ENCODE measurements at regions not wholly inside any gene's neighbourhood (a gene's known extent, or its start where the extent isn't known, plus 50 kb on each side); places are given as distances from the start of the nearest gene placed in this dataset.
"Not testable (repeated sequence)": the region's sequence is repeated elsewhere in the genome, so short reads cannot be mapped to it uniquely, and the experiment has no call there.

DNA sequence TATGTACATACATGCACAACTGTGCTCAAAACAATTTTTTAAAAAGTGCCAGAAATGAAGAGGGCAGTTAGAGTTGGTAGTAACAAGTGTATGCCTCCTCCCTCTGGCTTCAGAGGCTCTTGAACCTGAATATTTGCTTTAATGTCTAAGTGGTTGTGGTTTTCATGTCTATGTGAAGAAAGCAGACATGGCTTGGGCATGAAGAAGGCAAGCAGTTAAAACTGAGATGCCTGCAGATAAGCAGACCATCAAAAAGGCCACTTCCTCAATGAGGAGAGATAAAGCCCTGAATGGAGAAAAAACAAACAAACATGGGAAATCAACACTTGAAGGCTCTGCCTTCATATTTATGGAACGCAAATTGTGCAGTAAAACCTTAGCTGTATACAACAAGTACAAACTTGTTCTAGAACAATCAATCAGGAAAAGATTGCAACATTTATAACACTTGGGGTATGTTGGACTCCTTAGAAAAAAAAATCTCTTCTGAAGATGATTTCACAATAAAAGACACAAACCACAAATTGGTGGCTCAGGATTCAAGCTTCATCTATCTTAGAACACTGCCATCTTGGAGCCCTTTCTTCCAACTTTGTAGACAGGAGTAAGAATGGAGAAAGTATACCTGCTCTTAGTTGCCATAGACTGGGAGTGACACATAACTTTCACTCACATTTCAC lies 52.7 kb upstream of the PLA2G4A start:
- H3K4me3 ChIP-seq (ENCODE audit: low read length): no peak overlapping the region
- DNase-seq (ENCODE audit: low read depth, low spot score): peak; percentile 60

DNA sequence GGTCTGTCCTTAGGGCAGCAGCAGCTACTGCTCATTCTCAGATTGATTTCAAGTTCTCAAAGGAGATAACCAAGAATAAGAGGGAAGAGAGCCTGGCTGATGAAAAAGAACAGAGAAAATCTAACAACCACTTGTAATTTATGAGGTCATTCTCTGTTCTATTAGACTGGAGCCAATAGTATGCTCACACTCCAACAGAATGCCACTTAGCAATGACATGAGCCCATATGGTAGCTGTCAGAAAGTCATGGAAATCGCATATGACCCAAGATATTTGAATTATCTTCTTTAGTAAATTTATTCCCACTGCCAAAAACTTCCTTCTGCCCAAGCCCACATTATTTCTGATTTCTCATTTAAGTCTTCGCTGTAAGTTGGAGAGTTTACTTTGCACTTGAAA lies 53.7 kb upstream of the PLA2G4A start:
- H3K4me3 ChIP-seq (ENCODE audit: low read length): no peak overlapping the region
- DNase-seq (ENCODE audit: low read depth, low spot score): no peak

DNA sequence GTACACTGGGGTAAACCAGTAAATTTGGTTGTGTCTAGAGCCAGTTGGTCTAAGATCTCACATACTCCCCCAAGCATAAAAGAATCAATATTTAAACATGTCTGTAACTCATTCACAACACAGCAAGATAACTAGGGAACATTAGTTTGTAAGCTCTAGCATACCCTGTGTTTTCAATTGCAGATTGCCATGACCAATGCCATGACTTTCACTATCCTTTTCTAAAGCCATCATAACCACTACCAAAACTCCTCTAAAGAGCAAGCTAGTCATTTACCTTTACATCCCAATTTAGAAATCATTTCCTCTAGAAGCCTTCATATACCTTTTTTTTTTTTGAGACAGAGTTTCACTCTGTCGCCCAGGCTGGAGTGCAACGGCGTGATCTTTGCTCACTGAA lies 56.5 kb upstream of the PLA2G4A start:
- no peak for DNase-seq (ENCODE audit: low read depth, low spot score)
- no peak overlapping the region for H3K4me3 ChIP-seq (ENCODE audit: low read length)

DNA sequence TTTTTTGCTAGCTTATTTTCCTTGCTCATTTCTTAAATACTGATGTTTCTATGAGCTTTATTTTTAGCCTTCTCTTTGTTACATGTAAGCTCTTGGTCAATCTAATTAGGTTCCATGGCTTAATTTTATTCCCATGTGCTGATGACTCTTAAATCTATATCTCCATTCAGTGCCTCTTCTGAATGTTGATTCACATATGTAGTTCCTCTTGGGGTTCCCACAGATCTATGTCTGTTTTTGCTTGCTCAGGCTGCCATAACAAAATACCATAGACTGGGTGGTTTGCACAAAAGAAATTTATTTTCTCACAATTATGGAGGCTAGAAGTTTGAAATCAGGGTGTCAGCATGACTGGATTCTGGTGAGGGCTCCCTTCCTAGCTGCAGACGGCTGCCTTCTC lies 58.3 kb upstream of the PLA2G4A start:
- no peak overlapping the region for H3K4me3 ChIP-seq (ENCODE audit: low read length)

DNA sequence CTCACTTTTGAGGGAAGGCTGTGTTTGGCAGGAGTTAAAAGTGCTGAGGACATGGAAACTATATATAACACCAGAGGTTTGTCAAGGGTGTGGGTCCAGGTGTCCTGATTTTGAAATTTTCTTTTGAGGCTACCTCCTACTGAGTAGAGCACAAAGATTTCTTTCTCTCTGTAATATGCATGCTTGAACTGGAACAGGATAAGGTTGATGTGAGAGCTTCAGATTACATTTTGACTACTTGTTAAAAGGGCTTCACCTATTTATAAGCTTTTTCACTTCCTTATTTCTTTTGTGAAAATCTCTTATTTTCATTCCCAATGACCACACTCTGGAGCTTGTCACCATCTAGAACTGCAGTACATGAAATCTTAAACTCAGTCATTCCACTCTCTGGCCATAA lies 59.8 kb upstream of the PLA2G4A start:
- no peak overlapping the region for H3K4me3 ChIP-seq (ENCODE audit: low read length)
- DNase-seq (ENCODE audit: low read depth, low spot score): no peak

More for the DNA sequence above, 58.3 kb upstream of the PLA2G4A start:
- DNase-seq (ENCODE audit: low read depth, low spot score): no peak

DNA sequence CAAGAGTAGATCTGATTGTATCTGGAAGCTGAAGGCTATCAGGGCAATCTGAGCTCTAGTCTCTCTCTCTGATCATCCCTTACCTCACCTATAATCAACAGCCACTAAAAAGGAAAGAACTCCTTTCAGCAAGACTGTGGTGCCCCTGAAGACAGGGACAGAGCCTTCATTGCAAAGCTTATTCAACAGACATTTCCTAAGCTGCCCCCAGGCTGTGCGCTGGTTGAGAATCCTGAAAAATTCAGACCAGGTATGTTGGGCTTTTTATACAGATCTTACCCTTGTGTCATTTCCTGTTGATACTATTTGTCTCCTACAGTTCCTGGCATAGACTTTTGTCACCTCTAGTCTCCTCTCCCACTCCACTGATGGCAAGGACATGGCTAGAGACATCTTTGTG lies 63.3 kb upstream of the PLA2G4A start:
- no peak for DNase-seq (ENCODE audit: low read depth, low spot score)
- H3K4me3 ChIP-seq (ENCODE audit: low read length): no peak overlapping the region

DNA sequence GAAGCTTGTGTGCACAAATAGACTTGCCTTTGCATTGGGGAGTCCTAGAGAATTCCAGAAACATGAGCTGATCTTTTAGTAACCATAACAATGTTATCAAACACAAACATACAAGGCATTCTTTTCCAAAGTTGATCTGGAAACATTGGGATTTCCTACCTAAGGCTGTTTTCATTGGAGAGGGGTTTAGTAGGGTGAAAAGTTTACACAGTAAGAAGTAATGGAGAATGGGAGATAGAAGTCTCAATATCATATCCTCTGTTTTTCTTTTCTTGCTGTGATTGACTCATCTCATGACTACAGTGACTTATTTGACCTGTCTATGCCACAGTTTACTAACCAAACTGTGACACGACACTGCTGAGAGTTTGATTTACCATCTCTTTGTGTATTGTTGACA lies 65.6 kb upstream of the PLA2G4A start:
- H3K4me3 ChIP-seq (ENCODE audit: low read length): no peak overlapping the region
- no peak for DNase-seq (ENCODE audit: low read depth, low spot score)

DNA sequence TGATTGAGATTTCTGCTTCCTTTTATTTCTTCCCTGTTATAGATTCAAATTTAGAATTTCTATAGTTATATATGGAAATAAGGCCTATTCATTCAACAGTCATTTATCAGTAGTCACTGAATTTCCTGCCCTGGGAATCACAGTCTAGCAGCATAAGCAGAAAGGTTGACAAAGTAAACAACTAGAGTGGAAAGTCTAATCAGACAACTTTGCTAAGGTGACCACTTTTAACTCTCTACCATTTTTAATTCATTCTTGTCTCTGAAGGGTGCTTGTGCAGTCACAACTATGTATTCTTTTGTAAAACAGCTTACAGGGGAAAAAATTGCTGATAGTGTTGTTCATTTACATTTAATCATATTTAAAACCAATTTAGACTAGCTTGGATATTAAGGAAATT lies 66.1 kb upstream of the PLA2G4A start:
- DNase-seq (ENCODE audit: low read depth, low spot score): no peak
- no peak overlapping the region for H3K4me3 ChIP-seq (ENCODE audit: low read length)

DNA sequence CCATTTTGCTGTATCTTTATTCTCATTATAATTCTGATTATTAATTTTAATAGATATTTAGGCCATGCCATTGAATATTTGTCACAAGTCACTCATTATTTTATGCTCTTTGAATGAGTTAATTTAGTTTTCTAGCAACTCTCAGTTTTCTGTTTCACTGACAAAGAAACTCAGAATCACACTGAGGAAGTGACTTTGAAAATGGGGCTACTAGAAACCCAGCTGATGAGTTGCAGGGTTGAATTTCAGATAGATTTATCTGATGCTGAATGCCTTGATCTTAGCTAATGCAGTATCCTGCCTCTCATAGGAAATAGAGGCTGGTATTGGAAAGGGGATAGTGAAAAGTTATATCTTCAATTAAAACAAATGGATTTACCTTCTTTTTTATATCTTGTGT lies 67.4 kb upstream of the PLA2G4A start:
- DNase-seq (ENCODE audit: low read depth, low spot score): peak; percentile 29
- no peak overlapping the region for H3K4me3 ChIP-seq (ENCODE audit: low read length)

DNA sequence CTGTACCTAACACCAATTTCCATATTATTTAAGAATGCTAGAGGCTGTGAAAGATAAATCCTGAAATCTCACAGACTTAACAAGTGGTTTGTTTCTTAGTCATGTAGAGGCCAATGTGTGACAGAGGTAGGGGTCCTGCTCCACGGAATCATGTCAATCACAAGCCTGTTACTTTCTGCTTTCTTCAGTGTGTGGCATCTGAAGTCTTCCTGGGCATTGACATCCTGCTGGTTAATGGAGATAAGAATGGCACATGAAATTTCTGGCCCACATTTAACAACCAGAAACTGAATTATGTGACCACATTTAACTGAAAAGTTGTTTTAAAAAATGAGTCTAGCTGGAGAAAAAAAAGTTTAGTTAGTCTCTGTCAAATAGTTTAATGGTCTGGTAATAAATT lies 68.3 kb upstream of the PLA2G4A start:
- H3K4me3 ChIP-seq (ENCODE audit: low read length): no peak overlapping the region
- DNase-seq (ENCODE audit: low read depth, low spot score): peak; percentile 72

DNA sequence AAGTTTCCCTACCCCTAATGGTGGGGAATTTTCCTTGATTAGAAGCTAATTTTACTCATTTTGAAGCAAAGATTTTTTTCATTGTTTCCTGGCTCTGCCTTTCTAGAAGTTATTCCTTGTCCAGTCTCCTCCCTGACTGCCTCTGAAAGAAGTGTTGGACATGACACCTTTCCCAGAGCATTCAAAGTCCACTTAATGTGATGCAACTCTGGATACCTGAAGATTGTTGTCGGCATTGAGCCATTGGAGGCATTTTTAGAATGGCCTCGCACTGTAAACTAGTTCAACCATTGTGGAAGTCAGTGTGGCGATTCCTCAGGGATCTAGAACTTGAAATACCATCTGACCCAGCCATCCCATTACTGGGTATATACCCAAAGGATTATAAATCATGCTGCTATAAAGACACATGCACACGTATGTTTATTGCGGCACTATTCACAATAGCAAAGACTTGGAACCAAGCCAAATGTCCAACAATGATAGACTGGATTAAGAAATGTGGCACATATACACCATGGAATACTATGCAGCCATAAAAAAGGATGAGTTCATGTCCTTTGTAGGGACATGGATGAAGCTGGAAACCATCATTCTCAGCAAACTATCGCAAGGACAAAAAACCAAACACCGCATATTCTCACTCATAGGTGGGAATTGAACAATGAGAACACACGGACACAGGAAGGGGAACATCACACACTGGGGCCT lies 69.7 kb upstream of the PLA2G4A start:
- not testable (repeated sequence) for DNase-seq (ENCODE audit: low read depth, low spot score); H3K4me3 ChIP-seq (ENCODE audit: low read length)

DNA sequence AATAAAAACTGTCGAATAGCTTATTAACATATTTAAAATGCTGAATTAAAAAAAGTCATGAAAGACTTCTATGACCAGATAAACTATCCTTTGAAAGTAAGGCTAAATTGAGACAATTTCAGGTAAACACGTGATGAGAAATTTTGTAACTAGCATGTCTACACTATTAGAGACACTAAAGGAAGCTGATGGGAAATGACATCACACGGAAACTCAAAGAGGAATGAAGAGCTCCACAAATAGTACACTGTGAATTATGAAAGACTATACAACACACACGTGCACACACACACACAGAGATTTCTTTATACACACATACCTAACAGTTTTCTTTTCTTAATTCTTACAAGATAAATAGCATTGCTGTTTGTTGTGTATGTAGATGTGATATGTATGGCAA lies 70.9 kb upstream of the PLA2G4A start:
- DNase-seq (ENCODE audit: low read depth, low spot score): no peak
- H3K4me3 ChIP-seq (ENCODE audit: low read length): no peak overlapping the region

DNA sequence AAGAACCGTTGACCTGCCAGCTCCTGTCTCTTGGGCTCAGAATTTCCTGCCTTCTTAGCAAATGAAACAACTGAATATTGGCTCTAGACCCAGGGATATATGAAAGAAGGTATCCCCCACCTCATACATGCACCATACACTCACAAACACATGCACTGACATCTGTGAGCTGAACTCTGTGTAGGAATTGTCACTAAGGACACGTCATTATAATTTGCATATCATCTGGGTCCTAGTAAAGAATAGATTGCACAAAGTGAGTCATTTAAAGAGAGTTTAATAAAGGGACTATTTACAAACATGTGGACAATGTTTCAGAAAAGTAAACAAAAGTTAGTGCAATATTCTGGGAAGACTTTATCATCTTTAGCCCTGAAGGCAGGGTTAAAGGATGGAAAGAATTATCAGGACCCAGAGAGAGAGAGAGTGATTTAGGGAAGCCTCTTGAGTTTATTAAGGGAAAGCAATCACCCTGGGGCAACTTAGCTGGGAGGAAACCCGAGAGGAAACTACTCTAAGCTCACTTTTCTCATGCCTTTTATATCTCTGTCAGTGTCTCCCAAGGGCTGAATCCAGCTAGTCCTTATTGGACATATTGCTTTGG lies 74.1 kb upstream of the PLA2G4A start:
- H3K4me3 ChIP-seq (ENCODE audit: low read length): no peak overlapping the region
- no peak for DNase-seq (ENCODE audit: low read depth, low spot score)

DNA sequence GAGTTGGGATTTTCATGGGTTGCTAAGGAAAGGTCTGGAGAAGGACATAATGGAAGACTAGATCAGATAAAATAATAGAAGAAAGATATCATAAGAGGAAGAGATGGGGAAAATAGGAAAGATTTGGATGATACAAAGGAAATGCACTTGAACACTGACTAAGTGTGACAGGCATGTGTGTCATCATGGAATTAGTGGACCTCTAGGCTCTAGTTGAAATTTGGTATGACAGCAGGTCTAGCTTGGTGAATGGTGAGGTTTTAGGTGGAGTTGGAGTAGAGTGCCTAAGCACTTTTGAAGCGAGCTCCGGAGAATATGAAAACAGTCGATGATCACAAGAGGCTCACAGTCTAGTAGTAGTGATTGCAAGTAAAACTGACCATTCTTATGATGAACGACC lies 73.0 kb upstream of the PTGS2 start:
- no peak overlapping the region for H3K4me3 ChIP-seq (ENCODE audit: low read length)
- DNase-seq (ENCODE audit: low read depth, low spot score): no peak

DNA sequence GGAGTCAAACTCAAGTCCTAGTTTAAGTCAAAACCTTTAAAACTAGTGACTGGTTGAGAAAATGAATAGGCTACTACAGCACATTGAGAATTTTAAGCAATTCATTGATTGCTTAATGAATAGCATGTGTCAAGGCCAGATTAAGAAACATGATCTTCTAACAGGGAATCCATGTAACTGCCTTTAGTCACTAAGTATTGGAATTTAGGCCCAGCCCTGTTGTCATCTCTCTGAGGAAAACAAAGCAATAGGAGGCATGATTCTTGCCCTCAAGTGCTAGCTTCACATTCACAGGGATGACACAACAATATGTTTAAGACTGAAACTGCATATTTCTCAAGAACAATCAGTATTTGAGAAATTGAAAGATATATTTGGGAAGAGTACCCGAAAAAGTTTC lies 70.0 kb upstream of the PTGS2 start:
- DNase-seq (ENCODE audit: low read depth, low spot score): no peak

DNA sequence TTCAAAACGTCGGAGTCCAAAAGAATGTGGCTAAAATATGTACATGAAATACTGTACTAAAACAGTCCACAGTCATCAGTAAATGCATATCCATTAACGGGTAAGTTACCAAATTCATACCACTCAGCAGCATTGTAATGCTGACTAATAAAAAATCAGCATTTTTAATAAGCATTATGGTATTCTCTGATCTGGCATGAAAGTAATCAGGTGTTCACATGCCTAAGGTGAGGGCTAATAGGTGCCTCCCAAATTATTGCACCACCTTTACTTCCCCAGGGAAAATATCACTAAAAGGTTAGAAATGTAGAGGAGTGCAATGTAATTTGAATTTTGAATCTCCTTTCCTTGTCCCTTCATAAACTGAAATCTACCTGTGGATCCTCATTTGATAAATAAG lies 69.6 kb upstream of the PTGS2 start:
- H3K4me3 ChIP-seq (ENCODE audit: low read length): no peak overlapping the region
- no peak for DNase-seq (ENCODE audit: low read depth, low spot score)

More for the DNA sequence above, 70.0 kb upstream of the PTGS2 start:
- no peak overlapping the region for H3K4me3 ChIP-seq (ENCODE audit: low read length)

DNA sequence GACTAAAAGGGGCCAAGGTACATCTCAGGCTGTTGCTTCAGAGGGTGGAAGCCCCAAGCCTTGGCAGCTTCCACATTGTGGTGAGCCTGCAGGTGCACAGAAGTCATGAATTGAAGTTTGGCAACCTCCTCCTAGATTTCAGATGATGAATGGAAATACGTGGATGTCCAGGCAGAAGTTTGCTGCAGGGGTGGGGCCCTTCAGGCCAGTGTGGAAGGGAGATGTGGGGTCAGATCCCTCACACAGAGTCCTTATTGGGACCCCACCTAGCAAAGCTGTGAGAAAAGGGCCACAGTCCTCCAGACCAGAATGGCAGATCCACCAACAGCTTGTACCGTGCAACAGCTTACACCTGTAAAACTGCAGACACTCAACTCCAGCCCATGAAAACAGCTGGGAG lies 67.4 kb upstream of the PTGS2 start:
- no peak overlapping the region for H3K4me3 ChIP-seq (ENCODE audit: low read length)
- no peak for DNase-seq (ENCODE audit: low read depth, low spot score)

DNA sequence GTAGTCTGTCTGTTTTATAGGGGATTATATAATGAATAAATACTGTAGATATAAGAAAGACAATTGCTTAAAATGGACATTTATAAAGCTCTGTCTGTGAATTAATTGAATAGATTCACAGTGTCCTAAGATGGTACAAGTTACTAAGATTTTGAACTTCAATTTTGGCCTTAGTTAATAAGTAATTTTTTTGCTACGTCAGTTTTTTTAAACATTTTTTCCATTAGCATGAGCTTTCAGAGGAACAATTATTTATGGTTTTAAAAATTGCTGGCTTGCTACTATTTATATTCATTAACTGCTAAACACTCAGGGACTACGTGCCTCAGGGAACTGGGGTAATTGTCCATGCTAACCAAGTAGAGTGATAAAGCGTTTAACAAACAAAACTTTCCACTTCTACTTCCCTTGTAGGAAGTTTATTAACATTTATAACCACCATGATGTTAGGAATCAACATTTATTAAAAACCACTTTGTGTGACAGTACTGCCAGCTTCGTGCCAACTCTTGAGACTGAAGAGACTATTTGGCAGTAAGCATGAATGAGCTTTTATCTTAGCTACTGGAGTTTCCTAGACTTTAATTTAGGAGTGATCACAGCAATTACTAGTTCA lies 65.4 kb upstream of the PTGS2 start:
- H3K4me3 ChIP-seq (ENCODE audit: low read length): no peak overlapping the region
- DNase-seq (ENCODE audit: low read depth, low spot score): no peak

DNA sequence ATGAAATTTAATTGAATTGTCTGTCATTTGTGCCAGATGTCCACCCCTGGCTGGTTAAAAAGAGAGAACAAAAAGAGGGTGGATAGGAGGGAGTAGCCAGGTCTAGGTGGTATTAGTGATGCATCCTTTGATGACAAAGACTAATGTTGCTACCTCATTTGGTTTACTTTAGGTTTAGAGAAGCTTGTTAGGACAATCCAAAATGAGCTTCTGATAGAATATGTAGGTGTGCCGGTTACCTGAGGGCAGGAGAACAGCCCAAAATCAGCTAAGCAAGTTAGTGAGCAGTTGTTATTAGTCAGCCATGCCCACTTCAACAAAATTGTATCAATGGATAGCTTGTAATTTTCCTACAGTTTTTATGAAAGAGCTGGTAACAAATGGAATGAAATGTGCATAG lies 61.4 kb upstream of the PTGS2 start:
- no peak overlapping the region for H3K4me3 ChIP-seq (ENCODE audit: low read length)
- DNase-seq (ENCODE audit: low read depth, low spot score): no peak

DNA sequence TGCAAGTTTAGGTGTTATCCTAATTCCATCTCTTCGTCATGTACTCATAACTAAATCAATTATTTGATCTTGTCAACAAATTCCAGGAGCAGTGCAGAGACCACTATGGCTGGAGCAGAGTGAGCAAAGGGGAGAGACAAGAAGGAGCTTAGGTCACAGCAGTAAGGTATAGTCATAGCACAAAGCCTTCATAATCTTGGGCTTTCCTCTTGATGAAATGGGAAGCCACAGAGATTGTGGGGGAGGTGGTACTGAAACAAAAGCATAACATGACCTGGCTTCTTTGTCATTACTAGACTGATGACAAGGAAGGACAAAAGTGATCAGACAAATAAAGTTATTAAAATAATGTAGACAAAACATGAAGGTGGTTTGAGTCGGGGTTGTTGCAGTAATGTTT lies 60.1 kb upstream of the PTGS2 start:
- DNase-seq (ENCODE audit: low read depth, low spot score): no peak
- no peak overlapping the region for H3K4me3 ChIP-seq (ENCODE audit: low read length)
